ENCODE measurements at regions not wholly inside any gene's neighbourhood (a gene's known extent, or its start where the extent isn't known, plus 50 kb on each side); places are given as distances from the start of the nearest gene placed in this dataset.

GRCh38 chr15:47460795-47461573 lies 256.3 kb upstream of the SEMA6D start:
- no TSS peak for BruUV-seq (replicated peaks)
- SMC1A ChIA-PET (ENCODE audit: uncharacterized antibody, unreplicated experiment): no interaction called here
- DNase-seq (ENCODE audit: low read depth, low spot score) (no peak), ATAC-seq (no peak), FAIRE-seq (no peak)
- no peak overlapping the region for H3K27ac ChIP-seq (ENCODE audit: control insufficient read depth, insufficient read depth)
- no peaks in the 10 kb centered on the region for H3K36me3 ChIP-seq (ENCODE audit: control insufficient read depth in 2 of 2, insufficient read depth in 2 of 2, low read length in 1 of 2)
- no peaks in the 10 kb centered on the region for H3K79me2 ChIP-seq (ENCODE audit: control insufficient read depth, insufficient read depth, low read length)
- POLR2A ChIA-PET: no interaction called here
- no peak overlapping the region for H2AFZ ChIP-seq (ENCODE audit: control insufficient read depth, low read depth, low read length)
- RAD21 ChIA-PET (ENCODE audit: unreplicated experiment): no interaction called here
- H3K4me2 ChIP-seq (ENCODE audit: control insufficient read depth, insufficient read depth): no peak overlapping the region
- no peak overlapping the region for H3K9ac ChIP-seq (ENCODE audit: control insufficient read depth, insufficient read depth, low read length)
- intact Hi-C loops (cut with micrococcal nuclease; ENCODE audit: unreplicated experiment) (no loop called here), in situ Hi-C loops (cut with MboI) (no loop called here)
- no peaks in the 10 kb centered on the region for H3K27me3 ChIP-seq (replicated peaks in 1 of 2; ENCODE audit: control insufficient read depth in 2 of 2, insufficient read depth in 2 of 2, low read length in 1 of 2)
- H4K20me1 ChIP-seq (ENCODE audit: control insufficient read depth, insufficient read depth): no peaks in the 10 kb centered on the region
- CTCF ChIA-PET: no interaction called here
- TF ChIP-seq MTA2 (IDR thresholded peaks at IDR 0.05; ENCODE audit: low read depth): no peak
- no peaks in the 10 kb centered on the region for H3K4me1 ChIP-seq (ENCODE audit: control insufficient read depth, insufficient read depth, low read length)
- 0 out of 3 replicates have a peak, but pooled peaks cover 1% of the 10 kb centered on the region for H3K9me3 ChIP-seq (replicated peaks; ENCODE audit: control insufficient read depth, insufficient read depth, low read length)
- 49% methylated on average over 4 of the region's 4 CpGs for WGBS (ENCODE audit: insufficient coverage, insufficient replicate concordance, low lambda C conversion rate, missing lambda C conversion rate)
- H3K4me3 ChIP-seq: no peak overlapping the region

- Histone ChIP-seq H3K36me3 (ENCODE audit: control insufficient read depth in 2 of 2, insufficient read depth in 2 of 2, low read length in 1 of 2) (no peaks in the 10 kb centered on the region), H3K9me3 (replicated peaks; ENCODE audit: control insufficient read depth, insufficient read depth, low read length) (0 out of 3 replicates have a peak, but pooled peaks cover under 1% of the 10 kb centered on the region), H3K4me3 (no peak overlapping the region), H3K9ac (ENCODE audit: control insufficient read depth, insufficient read depth, low read length) (no peak overlapping the region), H3K4me1 (ENCODE audit: control insufficient read depth, insufficient read depth, low read length) (no peaks in the 10 kb centered on the region), H2AFZ (ENCODE audit: control insufficient read depth, low read depth, low read length) (no peak overlapping the region), H3K27me3 (replicated peaks in 1 of 2; ENCODE audit: control insufficient read depth in 2 of 2, insufficient read depth in 2 of 2, low read length in 1 of 2) (no peaks in the 10 kb centered on the region), H3K4me2 (ENCODE audit: control insufficient read depth, insufficient read depth) (no peak overlapping the region), H3K27ac (ENCODE audit: control insufficient read depth, insufficient read depth) (no peak overlapping the region), H4K20me1 (ENCODE audit: control insufficient read depth, insufficient read depth) (no peaks in the 10 kb centered on the region), H3K79me2 (ENCODE audit: control insufficient read depth, insufficient read depth, low read length) (no peaks in the 10 kb centered on the region)
- ATAC-seq (no peak), DNase-seq (ENCODE audit: low read depth, low spot score) (no peak), FAIRE-seq (no peak)
- 22% methylated on average over 3 of the region's 3 CpGs for WGBS (ENCODE audit: insufficient coverage, insufficient replicate concordance, low lambda C conversion rate, missing lambda C conversion rate)
- intact Hi-C loops (cut with micrococcal nuclease; ENCODE audit: unreplicated experiment): no loop called here
- in situ Hi-C loops (cut with MboI): no loop called here
- ChIA-PET SMC1A (ENCODE audit: uncharacterized antibody, unreplicated experiment) (no interaction called here), CTCF (no interaction called here), RAD21 (ENCODE audit: unreplicated experiment) (no interaction called here), POLR2A (no interaction called here)
- no TSS peak for BruUV-seq (replicated peaks)
- no peak for TF ChIP-seq RELB (IDR thresholded peaks at IDR 0.05; ENCODE audit: low read depth)
Observed at GRCh38 chr15:47461652-47462141, 255.6 kb upstream of the SEMA6D start.

All from GM12878 (cell line).